Upper lobe of left lung (tissue), 6 donors: ENCODE measurements at regions not wholly inside any gene's neighbourhood (a gene's known extent, or its start where the extent isn't known, plus 50 kb on each side); places are given as distances from the start of the nearest gene placed in this dataset.
A peak's percentile ranks its signal among the peaks of the same experiment; 100 is the strongest.

Experiments
- ATAC-seq, 2 donors: fragments of 200-7000 bp; cut with Tn5 transposase; one replicate each; pipeline ENCODE4 v1.9.1; 2022; ENCODE audit warnings: mild to moderate bottlenecking in 2 of 2, moderate library complexity in 2 of 2; ENCODE audit not compliant: low FRiP score in 2 of 2
- DNase-seq, 2 donors: peaks; one replicate each; pipeline ENCODE4 v3.0.0-alpha.2; 2019 to 2020
- H3K27ac ChIP-seq, 4 donors: fragments of 200-600 bp; sonication (generic); one replicate each; pipeline ENCODE4 v1.5.1; 2016 to 2019
- H3K27me3 ChIP-seq, 4 donors: fragments of 200-600 bp; sonication (generic); one replicate each; pipeline ENCODE4 v1.5.1; 2017 to 2019
- H3K36me3 ChIP-seq, 4 donors: fragments of 200-600 bp; sonication (generic); one replicate each; pipeline ENCODE4 v1.5.1; 2016 to 2019
- H3K4me1 ChIP-seq, 4 donors: fragments of 200-600 bp; sonication (generic); one replicate each; pipeline ENCODE4 v1.5.1; 2018 to 2019
- H3K4me3 ChIP-seq, 4 donors: fragments of 200-600 bp; sonication (generic); one replicate each; pipeline ENCODE4 v1.5.1; 2017 to 2019; ENCODE audit warnings: mild to moderate bottlenecking in 2 of 4, moderate library complexity in 1 of 4
- H3K9me3 ChIP-seq, 4 donors: fragments of 200-600 bp; sonication (generic); one replicate each; pipeline ENCODE4 v1.5.1; 2018 to 2019
- EP300 ChIP-seq, 4 donors: sonication (generic); formaldehyde crosslinking; IDR thresholded peaks; one replicate each; pipeline ENCODE4 v1.5.1; 2017; ENCODE audit warnings: antibody characterized with exemption in 4 of 4, control low read depth in 2 of 4
- POLR2A ChIP-seq, 4 donors: fragments of 450-650 bp; IDR thresholded peaks; one replicate each; pipeline ENCODE4 v1.5.1; 2016 to 2017; ENCODE audit warnings: antibody characterized with exemption in 4 of 4, mild to moderate bottlenecking in 2 of 4
- POLR2AphosphoS5 ChIP-seq, 2 donors: sonication (generic); formaldehyde crosslinking; IDR thresholded peaks; one replicate each; pipeline ENCODE4 v1.5.1; 2017; ENCODE audit warnings: antibody characterized with exemption in 2 of 2
- WGBS, 2 donors: methylation state at CpG; one replicate each; pipeline ENCODE4 v1.1.5; 2017 to 2018; 5-methylcytosine and 5-hydroxymethylcytosine counted together
- TF ChIP-seq, protein P1 (sequence below), 6 experiments: fragments of 450-650 bp in 4 of 6; fragments of 200-600 bp in 2 of 6; sonication (generic) in 2 of 6; IDR thresholded peaks; one replicate each; pipeline ENCODE4 v1.5.1; 2016 to 2019; ENCODE audit warnings: antibody characterized with exemption in 6 of 6
- donor health status: DM: no; HTN: no; CAD: no; lungs with moderate emphysema.
- donor health status: DM: no; HTN: yes; CAD: no; lungs with severe emphysema.

DNA sequence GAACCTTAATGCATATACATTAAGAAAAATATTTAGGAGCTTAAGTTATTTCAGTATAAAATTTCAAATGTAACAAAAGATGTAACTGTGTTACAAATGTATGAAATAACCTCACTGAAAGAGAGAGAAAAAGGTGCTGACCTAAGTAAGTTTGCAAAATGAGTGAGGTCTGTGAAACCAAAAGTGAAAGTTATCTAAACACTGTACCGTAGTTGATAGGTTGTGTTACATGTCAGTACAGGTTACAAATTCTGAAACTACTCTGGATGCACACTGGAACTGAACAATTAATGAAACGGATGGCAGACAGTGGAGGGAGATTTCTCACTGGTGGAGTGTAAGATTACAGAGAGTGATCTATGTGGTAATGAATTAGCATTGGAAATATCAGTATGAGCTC is 420.7 kb downstream of the ZNF385D start:
- Histone ChIP-seq H3K27ac (no peak overlapping the region), H3K9me3 (no peaks in the 10 kb centered on the region), H3K36me3 (no peaks in the 10 kb centered on the region), H3K4me3 (peak overlapping the region in 1 of 4 donors; percentile 11), H3K4me1 (no peaks in the 10 kb centered on the region), H3K27me3 (no peaks in the 10 kb centered on the region)
- ATAC-seq, result no peak
- 16 to 22% methylated on average over 2 of the region's 2 CpGs for WGBS, 2 donors
- TF ChIP-seq, protein P1, sequence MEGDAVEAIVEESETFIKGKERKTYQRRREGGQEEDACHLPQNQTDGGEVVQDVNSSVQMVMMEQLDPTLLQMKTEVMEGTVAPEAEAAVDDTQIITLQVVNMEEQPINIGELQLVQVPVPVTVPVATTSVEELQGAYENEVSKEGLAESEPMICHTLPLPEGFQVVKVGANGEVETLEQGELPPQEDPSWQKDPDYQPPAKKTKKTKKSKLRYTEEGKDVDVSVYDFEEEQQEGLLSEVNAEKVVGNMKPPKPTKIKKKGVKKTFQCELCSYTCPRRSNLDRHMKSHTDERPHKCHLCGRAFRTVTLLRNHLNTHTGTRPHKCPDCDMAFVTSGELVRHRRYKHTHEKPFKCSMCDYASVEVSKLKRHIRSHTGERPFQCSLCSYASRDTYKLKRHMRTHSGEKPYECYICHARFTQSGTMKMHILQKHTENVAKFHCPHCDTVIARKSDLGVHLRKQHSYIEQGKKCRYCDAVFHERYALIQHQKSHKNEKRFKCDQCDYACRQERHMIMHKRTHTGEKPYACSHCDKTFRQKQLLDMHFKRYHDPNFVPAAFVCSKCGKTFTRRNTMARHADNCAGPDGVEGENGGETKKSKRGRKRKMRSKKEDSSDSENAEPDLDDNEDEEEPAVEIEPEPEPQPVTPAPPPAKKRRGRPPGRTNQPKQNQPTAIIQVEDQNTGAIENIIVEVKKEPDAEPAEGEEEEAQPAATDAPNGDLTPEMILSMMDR (IDR thresholded peaks at IDR 0.05), result no peak
- no peak for TF ChIP-seq EP300 (IDR thresholded peaks at IDR 0.05)
- no peak for TF ChIP-seq POLR2A (IDR thresholded peaks at IDR 0.05)
- DNase-seq, result no peak

DNA sequence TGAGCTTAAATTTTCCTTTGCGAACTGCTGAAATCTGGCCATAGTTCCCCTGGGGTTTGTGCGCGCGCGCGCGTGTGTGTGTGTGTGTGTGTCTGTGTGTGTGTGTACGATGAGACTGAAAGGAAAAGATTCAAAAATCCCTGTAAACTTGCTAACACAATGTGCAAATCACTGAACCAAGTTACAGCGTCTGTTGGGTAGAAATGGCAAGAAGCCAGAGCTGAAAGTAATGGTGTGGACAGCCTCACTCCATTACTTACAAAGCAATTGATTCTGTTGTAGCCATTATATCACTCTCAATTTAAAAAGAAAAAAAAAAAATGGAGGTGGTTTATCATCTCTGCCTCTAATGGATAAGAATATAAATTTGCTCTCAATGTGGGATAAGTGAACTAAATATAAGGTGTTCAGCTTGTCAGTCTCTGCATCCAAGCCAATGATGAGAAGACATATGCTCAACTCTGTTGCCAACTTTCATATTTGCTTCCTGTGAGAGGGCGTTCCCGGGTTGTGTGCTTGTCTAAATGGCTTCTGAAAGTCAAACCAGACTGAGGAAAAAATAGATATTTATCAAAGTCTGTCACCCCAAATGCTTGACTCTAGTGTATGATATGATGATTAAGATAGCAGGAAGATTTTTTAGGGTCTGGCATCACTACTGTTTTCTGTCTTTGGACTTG is 422.2 kb downstream of the ZNF385D start:
- H3K4me3 ChIP-seq, result no peak overlapping the region
- TF ChIP-seq EP300 (IDR thresholded peaks at IDR 0.05) (no peak), POLR2AphosphoS5 (IDR thresholded peaks at IDR 0.05) (no peak)
- TF ChIP-seq, protein P1 (IDR thresholded peaks at IDR 0.05), result no peak
- H3K27me3 ChIP-seq, result no peaks in the 10 kb centered on the region
- no peaks in the 10 kb centered on the region for H3K9me3 ChIP-seq
- H3K4me1 ChIP-seq, result no peaks in the 10 kb centered on the region
- no peak overlapping the region for H3K27ac ChIP-seq
- 90 to 93% methylated on average over 11 of the region's 11 CpGs for WGBS, 2 donors
- peak in 1 of 2 donors; percentile 7 for DNase-seq
- no peak for ATAC-seq
- H3K36me3 ChIP-seq, result no peaks in the 10 kb centered on the region

GRCh38 chr3:21326704-21327475 is 424.1 kb downstream of the ZNF385D start:
- TF ChIP-seq POLR2AphosphoS5 (IDR thresholded peaks at IDR 0.05) (no peak), EP300 (IDR thresholded peaks at IDR 0.05) (no peak), POLR2A (IDR thresholded peaks at IDR 0.05) (no peak)
- TF ChIP-seq, protein P1 (IDR thresholded peaks at IDR 0.05), result no peak
- 76% methylated on average over 3 of the region's 3 CpGs for WGBS, 2 donors
- H3K27ac ChIP-seq, result no peak overlapping the region
- H3K4me1 ChIP-seq, result no peaks in the 10 kb centered on the region
- ATAC-seq, result no peak
- DNase-seq, result no peak
- H3K36me3 ChIP-seq, result no peaks in the 10 kb centered on the region
- H3K9me3 ChIP-seq, result no peaks in the 10 kb centered on the region
- no peak overlapping the region for H3K4me3 ChIP-seq
- H3K27me3 ChIP-seq, result no peaks in the 10 kb centered on the region

DNA sequence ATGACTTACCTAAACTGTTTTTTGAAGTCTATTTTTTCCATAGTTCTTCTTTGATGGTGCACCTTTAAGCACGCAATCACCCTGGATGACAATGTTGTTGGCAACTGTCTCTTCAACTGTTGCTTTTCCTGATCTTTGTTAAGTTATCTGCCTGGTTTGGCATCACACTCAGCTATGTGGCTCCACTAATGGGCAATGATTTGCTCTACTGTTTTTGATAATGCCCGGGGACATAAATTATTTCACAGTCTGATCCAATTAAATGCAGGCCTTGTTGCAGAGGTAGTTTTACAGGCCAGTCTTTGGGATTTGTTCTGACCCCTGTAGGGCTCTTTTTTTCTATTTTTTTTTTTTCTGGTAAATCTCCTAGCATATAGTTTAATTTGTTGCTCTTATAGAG is 436.3 kb downstream of the ZNF385D start:
- TF ChIP-seq POLR2AphosphoS5 (IDR thresholded peaks at IDR 0.05), result no peak
- TF ChIP-seq POLR2A (IDR thresholded peaks at IDR 0.05), result no peak
- TF ChIP-seq, protein P1 (IDR thresholded peaks at IDR 0.05), result no peak
- no peak for TF ChIP-seq EP300 (IDR thresholded peaks at IDR 0.05)
- WGBS, 2 donors, result 50 to 71% methylated on average over 2 of the region's 2 CpGs
- ATAC-seq (no peak), DNase-seq (no peak)
- Histone ChIP-seq H3K4me1 (no peaks in the 10 kb centered on the region), H3K36me3 (no peaks in the 10 kb centered on the region), H3K27me3 (no peaks in the 10 kb centered on the region), H3K9me3 (no peaks in the 10 kb centered on the region), H3K4me3 (no peak overlapping the region), H3K27ac (no peak overlapping the region)
